ENCODE measurements at regions not wholly inside any gene's neighbourhood (a gene's known extent, or its start where the extent isn't known, plus 50 kb on each side); places are given as distances from the start of the nearest gene placed in this dataset.

DNA sequence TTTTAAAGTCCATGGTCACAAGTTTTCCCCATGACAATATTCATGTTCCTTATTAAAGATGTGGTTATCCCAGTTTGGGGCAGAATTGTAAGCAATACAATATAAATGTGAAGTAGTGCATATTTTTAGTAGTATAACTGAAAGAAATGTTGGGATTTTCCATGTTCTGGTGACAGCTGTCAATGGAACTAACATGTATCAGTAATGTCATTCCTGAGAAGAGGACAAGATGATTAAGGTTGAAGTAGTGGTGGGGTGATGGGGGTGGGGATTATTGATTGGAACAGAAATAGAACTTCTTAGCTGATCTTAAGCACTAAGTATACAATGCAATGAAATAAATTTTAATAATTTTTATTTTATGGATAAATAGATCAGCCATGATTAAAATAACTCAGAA lies 81.6 kb downstream of the PDHA2 start:
- peaks cover 39% of the 10 kb centered on the region for H3K9me3 Mint-ChIP-seq
- H3K27ac ChIP-seq (ENCODE audit: low read depth, low read length) = no peak overlapping the region
- H3K4me3 Mint-ChIP-seq = no peak overlapping the region
- H3K4me1 ChIP-seq (ENCODE audit: control insufficient read depth, insufficient read depth, low read length) = no peaks in the 10 kb centered on the region
- H3K36me3 Mint-ChIP-seq (ENCODE audit: low read depth) = no peaks in the 10 kb centered on the region
- no peaks in the 10 kb centered on the region for H3K27me3 ChIP-seq (ENCODE audit: control insufficient read depth, insufficient read depth, low read length, poor library complexity, severe bottlenecking)
- TF ChIP-seq CTCF (conservative IDR thresholded peaks at IDR 0.05) = no peak
- no peak overlapping the region for H3K4me3 ChIP-seq (ENCODE audit: low read length)
- no peaks in the 10 kb centered on the region for H3K4me1 Mint-ChIP-seq
- no peaks in the 10 kb centered on the region for H3K27me3 Mint-ChIP-seq (ENCODE audit: insufficient read depth)
- H3K9me3 ChIP-seq (ENCODE audit: control insufficient read depth, low read length) = peaks cover 23% of the 10 kb centered on the region
- DNase-seq = no peak
- H3K9ac ChIP-seq (ENCODE audit: extremely low read depth, low read length, poor library complexity, severe bottlenecking) = no peak overlapping the region
- H3K36me3 ChIP-seq (ENCODE audit: control insufficient read depth, insufficient read depth, low read length) = no peaks in the 10 kb centered on the region
- no peak overlapping the region for H3K27ac Mint-ChIP-seq

DNA sequence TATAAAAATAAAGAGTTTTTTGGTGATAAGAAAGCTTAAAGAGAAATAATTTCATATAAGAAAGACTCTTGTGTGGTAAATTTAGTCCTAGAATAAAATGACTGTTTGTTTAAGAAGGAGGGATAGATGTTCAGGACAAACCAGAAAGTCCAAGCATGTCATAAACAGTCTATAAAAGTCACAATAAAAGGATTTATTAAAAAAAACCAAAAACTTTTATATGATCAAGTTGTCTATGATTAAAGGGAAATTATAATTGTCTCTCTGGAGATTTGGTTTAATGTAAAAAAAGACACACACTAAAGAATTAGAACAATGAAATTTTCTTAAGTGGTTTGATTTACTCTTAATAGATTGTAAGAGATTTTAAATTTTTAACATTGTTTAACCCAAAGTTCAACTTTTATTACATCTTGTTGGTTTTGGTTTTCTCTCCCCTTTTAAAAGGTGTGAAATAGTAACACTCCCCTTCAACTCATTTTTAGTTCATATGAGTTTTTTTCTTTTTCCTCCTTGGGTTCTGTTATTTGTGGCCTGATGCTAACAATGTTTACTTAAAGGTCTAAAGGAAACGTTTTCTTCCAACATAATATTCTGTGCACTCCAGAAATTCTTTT lies 89.7 kb downstream of the PDHA2 start:
- Histone ChIP-seq H3K4me3 (ENCODE audit: low read length) (peak overlapping the region; percentile 69), H3K27ac (ENCODE audit: low read depth, low read length) (no peak overlapping the region), H3K36me3 (ENCODE audit: control insufficient read depth, insufficient read depth, low read length) (no peaks in the 10 kb centered on the region), H3K27me3 (ENCODE audit: control insufficient read depth, insufficient read depth, low read length, poor library complexity, severe bottlenecking) (no peaks in the 10 kb centered on the region), H3K9me3 (ENCODE audit: control insufficient read depth, low read length) (peaks cover 94% of the 10 kb centered on the region), H3K9ac (ENCODE audit: extremely low read depth, low read length, poor library complexity, severe bottlenecking) (no peak overlapping the region), H3K4me1 (ENCODE audit: control insufficient read depth, insufficient read depth, low read length) (no peaks in the 10 kb centered on the region)
- no peak overlapping the region for H3K4me3 Mint-ChIP-seq
- WGBS, 2 experiments (ENCODE audit: insufficient coverage in 1 of 2, insufficient read length in 1 of 2) = 73% methylated on average over 1 of the region's 1 CpG; no CpG with 5 or more reads in 1 of the 2 experiments
- peaks cover 71% of the 10 kb centered on the region for H3K9me3 Mint-ChIP-seq
- H3K27ac Mint-ChIP-seq = no peak overlapping the region
- H3K27me3 Mint-ChIP-seq (ENCODE audit: insufficient read depth) = no peaks in the 10 kb centered on the region
- no peak for TF ChIP-seq CTCF (conservative IDR thresholded peaks at IDR 0.05)
- no peak for DNase-seq
- H3K4me1 Mint-ChIP-seq = no peaks in the 10 kb centered on the region
- peaks cover 4% of the 10 kb centered on the region for H3K36me3 Mint-ChIP-seq (ENCODE audit: low read depth)

GRCh38 chr4:95939141-95939540 lies 99.2 kb downstream of the PDHA2 start:
- H3K27ac Mint-ChIP-seq = no peak overlapping the region
- no peaks in the 10 kb centered on the region for H3K27me3 Mint-ChIP-seq (ENCODE audit: insufficient read depth)
- H3K4me1 Mint-ChIP-seq = no peaks in the 10 kb centered on the region
- H3K4me1 ChIP-seq (ENCODE audit: control insufficient read depth, insufficient read depth, low read length) = no peaks in the 10 kb centered on the region
- no peak overlapping the region for H3K4me3 ChIP-seq (ENCODE audit: low read length)
- DNase-seq = no peak
- H3K27ac ChIP-seq (ENCODE audit: low read depth, low read length) = no peak overlapping the region
- H3K9me3 ChIP-seq (ENCODE audit: control insufficient read depth, low read length) = peaks cover 7% of the 10 kb centered on the region
- H3K4me3 Mint-ChIP-seq = no peak overlapping the region
- no peaks in the 10 kb centered on the region for H3K36me3 ChIP-seq (ENCODE audit: control insufficient read depth, insufficient read depth, low read length)
- WGBS, 2 experiments (ENCODE audit: insufficient coverage in 1 of 2, insufficient read length in 1 of 2) = 100% methylated on average over 1 of the region's 1 CpG
- no peak for TF ChIP-seq CTCF (conservative IDR thresholded peaks at IDR 0.05)
- no peak overlapping the region for H3K9ac ChIP-seq (ENCODE audit: extremely low read depth, low read length, poor library complexity, severe bottlenecking)
- H3K27me3 ChIP-seq (ENCODE audit: control insufficient read depth, insufficient read depth, low read length, poor library complexity, severe bottlenecking) = no peaks in the 10 kb centered on the region
- H3K9me3 Mint-ChIP-seq = no peaks in the 10 kb centered on the region
- no peaks in the 10 kb centered on the region for H3K36me3 Mint-ChIP-seq (ENCODE audit: low read depth)
